GM21717 (cell line): ENCODE measurements at regions not wholly inside any gene's neighbourhood (a gene's known extent, or its start where the extent isn't known, plus 50 kb on each side); places are given as distances from the start of the nearest gene placed in this dataset.
"Not testable (repeated sequence)": the region's sequence is repeated elsewhere in the genome, so short reads cannot be mapped to it uniquely, and the experiment has no call there.

Experiments used
- ATAC-seq: cut with Tn5 transposase; IDR thresholded peaks from one replicate; pipeline ENCODE4 v1.9.1; 2021; ENCODE audit warnings: mild to moderate bottlenecking, moderate library complexity; ENCODE audit not compliant: unreplicated experiment

- not testable (repeated sequence) for ATAC-seq
Observed at GRCh38 chr5:21484498-21484889, 1368.7 kb downstream of the CDH12 start.

- not testable (repeated sequence) for ATAC-seq
Observed at GRCh38 chr5:21483790-21484497, 1369.2 kb downstream of the CDH12 start.

- not testable (repeated sequence) for ATAC-seq
Observed at GRCh38 chr5:21482983-21483650, 1370.0 kb downstream of the CDH12 start.

- ATAC-seq = not testable (repeated sequence)
Observed at GRCh38 chr5:21482522-21482921, 1370.6 kb downstream of the CDH12 start.

GRCh38 chr5:21481320-21482270 lies 1371.5 kb downstream of the CDH12 start:
- ATAC-seq = not testable (repeated sequence)

- ATAC-seq = not testable (repeated sequence)
Observed at GRCh38 chr5:21480054-21480453, 1373.1 kb downstream of the CDH12 start.

GRCh38 chr5:21473981-21474380 lies 1379.2 kb downstream of the CDH12 start:
- not testable (repeated sequence) for ATAC-seq

GRCh38 chr5:21473436-21473835 lies 1379.7 kb downstream of the CDH12 start:
- not testable (repeated sequence) for ATAC-seq

GRCh38 chr5:21471691-21472090 lies 1381.5 kb downstream of the CDH12 start:
- not testable (repeated sequence) for ATAC-seq

GRCh38 chr5:21469523-21470101 lies 1383.5 kb downstream of the CDH12 start:
- ATAC-seq = not testable (repeated sequence)

GRCh38 chr5:21467544-21467943 lies 1385.6 kb downstream of the CDH12 start:
- not testable (repeated sequence) for ATAC-seq

- not testable (repeated sequence) for ATAC-seq
Observed at GRCh38 chr5:21459744-21460073, 1393.4 kb downstream of the CDH12 start.

GRCh38 chr5:21452449-21452848 lies 1400.7 kb downstream of the CDH12 start:
- no peak for ATAC-seq

GRCh38 chr5:21432646-21433045 lies 1420.5 kb downstream of the CDH12 start:
- ATAC-seq = no peak

GRCh38 chr5:21424907-21425306 lies 1428.2 kb downstream of the CDH12 start:
- ATAC-seq = no peak

GRCh38 chr5:21419383-21419782 lies 1431.4 kb upstream of the CDH18 start:
- ATAC-seq = no peak

- not testable (repeated sequence) for ATAC-seq
Observed at GRCh38 chr5:21402089-21402488, 1414.1 kb upstream of the CDH18 start.

GRCh38 chr5:21398511-21398910 lies 1410.5 kb upstream of the CDH18 start:
- no peak for ATAC-seq

- peak; percentile 44 for ATAC-seq
Observed at GRCh38 chr5:21397693-21398092, 1409.7 kb upstream of the CDH18 start.

- ATAC-seq = no peak
Observed at GRCh38 chr5:21391506-21391905, 1403.5 kb upstream of the CDH18 start.

- not testable (repeated sequence) for ATAC-seq
Observed at GRCh38 chr5:21360754-21361153, 1372.8 kb upstream of the CDH18 start.
